HG02981 (cell line): ENCODE measurements at regions not wholly inside any gene's neighbourhood (a gene's known extent, or its start where the extent isn't known, plus 50 kb on each side); places are given as distances from the start of the nearest gene placed in this dataset.

Experiments used
- ATAC-seq: cut with Tn5 transposase; IDR thresholded peaks from one replicate; pipeline ENCODE4 v1.9.1; 2021; ENCODE audit warnings: mild to moderate bottlenecking, moderate library complexity; ENCODE audit not compliant: unreplicated experiment

- no peak for ATAC-seq
Observed at GRCh38 chr4:61036071-61036684, 163.9 kb upstream of the ADGRL3 start.

- no peak for ATAC-seq
Observed at GRCh38 chr4:61041527-61041926, 158.6 kb upstream of the ADGRL3 start.

GRCh38 chr4:61044837-61045236 is 155.3 kb upstream of the ADGRL3 start:
- no peak for ATAC-seq

DNA sequence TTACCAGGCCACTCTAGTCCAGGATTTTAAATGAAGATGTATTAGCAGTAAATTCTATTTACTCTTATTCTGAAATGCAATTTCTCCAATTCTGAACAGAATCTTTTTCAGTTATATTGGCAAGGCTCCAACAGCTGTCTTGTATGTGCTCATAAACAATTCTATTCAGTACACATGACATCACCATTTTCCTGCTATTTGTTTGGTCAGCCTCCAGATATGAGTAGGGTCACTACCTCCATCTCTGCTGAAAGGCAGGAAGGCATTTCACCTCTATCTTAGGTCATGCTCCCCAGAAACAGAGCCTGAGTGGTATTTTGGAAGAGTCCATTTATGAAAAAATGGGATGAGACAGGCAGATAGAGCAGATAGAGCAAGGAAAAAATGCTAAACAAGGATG is 151.1 kb upstream of the ADGRL3 start:
- ATAC-seq = no peak

DNA sequence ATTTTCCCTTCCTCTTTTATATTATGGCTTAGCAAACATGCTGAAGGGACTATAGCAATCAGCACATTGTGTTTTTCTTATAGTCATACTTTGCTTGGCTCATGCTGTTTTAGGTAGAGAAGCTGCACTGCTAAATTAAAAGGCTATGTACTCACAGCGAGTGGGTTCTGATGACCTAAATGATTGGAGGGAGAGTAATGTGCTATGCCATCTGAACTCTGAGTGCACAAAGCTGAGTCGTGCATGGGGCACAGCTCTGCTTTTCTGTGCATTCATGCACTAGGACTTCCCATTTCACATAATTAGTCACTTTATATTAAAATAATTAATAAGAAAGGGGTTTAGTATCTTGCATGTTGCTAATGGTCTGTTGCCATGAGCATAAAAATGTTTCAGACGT is 132.7 kb upstream of the ADGRL3 start:
- no peak for ATAC-seq

GRCh38 chr4:61068060-61068459 is 132.1 kb upstream of the ADGRL3 start:
- no peak for ATAC-seq

- no peak for ATAC-seq
Observed at GRCh38 chr4:61068745-61069144, 131.4 kb upstream of the ADGRL3 start.

GRCh38 chr4:61070269-61070668 is 129.9 kb upstream of the ADGRL3 start:
- ATAC-seq = no peak

- ATAC-seq = no peak
Observed at GRCh38 chr4:61079427-61079826, 120.7 kb upstream of the ADGRL3 start.

- no peak for ATAC-seq
Observed at GRCh38 chr4:61079976-61080375, 120.2 kb upstream of the ADGRL3 start.

- no peak for ATAC-seq
Observed at GRCh38 chr4:61085534-61085933, 114.6 kb upstream of the ADGRL3 start.

GRCh38 chr4:61086357-61086756 is 113.8 kb upstream of the ADGRL3 start:
- ATAC-seq = no peak

DNA sequence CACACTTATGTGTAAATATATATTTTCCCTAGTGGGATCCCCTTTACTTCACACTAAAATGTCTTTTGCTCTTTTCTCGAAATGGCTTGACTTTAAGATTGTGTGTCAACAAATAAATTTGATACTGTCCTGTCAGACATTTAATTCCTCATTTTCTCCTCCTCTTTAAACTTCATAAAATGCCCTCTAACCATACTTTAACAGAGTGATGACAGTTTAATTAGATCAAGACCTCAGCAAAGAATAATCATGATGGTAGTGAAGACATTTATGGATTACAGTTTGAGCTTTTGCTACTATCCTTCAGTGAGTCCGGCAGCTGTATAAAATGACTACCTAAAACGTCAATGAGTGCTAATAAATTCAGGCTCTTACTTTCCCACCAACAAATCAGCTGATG is 113.1 kb upstream of the ADGRL3 start:
- no peak for ATAC-seq

DNA sequence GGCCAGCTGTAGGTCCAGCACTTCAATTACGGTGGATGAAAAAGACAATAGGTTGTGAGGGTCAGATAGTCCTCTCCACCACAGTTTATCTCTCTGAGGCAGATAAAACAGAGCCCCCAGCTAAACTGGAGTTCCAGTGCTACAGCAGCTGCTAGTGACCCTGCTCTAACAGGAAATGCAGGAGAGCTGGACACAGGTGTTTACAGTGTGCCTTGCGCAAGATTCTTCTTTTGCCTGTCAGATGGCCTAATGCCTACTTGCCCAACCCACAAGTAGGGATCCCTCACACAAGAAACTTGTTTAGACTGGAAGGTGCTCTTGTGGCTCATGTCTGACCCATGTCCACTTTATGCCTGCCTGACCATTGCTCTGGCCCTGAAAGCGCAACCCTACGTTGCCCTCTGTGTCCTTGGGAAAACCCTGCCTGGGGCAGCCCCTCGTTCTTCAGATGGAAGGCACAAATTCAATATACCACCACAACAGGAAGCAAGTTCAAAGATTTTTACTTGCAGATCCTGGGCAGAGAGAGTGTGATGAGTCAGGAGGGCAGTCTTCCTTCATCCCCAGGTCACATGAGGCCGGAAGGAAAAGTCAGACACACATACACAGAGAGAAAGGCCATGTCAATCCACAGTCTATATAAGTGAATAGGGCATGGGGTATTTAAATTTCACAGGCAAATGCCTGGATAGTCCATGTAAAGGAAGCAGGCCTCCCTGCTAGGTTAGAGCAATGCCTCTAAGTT is 105.1 kb upstream of the ADGRL3 start:
- ATAC-seq = no peak

DNA sequence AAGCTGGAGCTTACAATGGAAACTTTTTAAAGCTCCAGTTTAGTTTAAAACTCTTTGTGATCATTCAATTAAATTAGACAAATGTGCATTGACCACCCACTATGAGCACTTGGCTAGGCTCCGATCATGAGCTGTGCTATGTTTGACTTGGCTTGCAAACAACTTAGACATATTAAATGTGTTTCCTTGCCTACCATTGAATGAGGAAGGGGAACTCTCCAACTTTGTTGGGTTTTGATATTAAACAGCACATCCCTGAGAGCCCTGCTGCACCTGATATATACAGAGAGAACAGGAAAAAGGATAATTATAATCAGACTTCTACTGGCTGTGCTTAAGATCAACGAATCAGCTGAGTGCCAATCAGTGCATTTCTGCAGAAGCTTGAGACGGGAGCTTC is 71.4 kb upstream of the ADGRL3 start:
- no peak for ATAC-seq

DNA sequence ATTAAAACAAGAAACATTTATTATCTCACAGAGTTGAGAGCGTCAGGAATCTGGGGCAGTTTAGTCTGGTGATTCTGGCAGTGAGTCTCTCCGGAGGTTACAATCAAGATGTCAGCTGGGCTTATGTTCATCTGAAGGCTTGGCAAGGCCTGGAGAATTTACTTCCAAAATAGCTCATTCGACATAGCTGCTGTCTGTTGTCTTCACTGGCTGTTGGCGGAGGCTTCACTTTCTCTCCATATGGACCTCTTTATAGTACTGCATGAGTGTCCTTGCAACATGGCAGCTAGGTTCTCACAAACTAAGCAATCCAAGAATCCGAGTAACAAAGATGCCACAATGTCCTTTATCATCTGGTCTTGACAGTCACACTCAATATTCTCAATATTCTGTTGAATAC is 70.2 kb upstream of the ADGRL3 start:
- ATAC-seq = no peak

DNA sequence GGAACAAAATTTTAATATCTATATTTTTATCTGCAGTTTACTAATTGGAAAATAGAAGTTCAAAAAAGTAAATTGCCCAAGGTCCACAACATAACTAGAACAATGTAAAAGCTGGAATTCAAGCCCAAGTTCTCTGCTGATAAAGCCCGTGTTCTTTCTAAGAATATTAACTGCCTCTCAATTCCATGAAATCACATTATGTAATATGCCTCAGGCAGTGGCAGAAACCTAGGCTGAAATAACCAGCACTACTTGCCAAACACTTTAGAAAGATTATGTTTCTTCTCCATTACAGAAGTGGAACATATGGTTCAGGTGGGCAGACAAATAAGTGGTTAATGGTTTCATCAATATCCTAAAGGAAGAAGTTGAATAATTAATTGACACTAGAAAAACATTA is 56.7 kb upstream of the ADGRL3 start:
- no peak for ATAC-seq

GRCh38 chr4:61149278-61149677 is 50.8 kb upstream of the ADGRL3 start:
- no peak for ATAC-seq
